ENCODE measurements at regions not wholly inside any gene's neighbourhood (a gene's known extent, or its start where the extent isn't known, plus 50 kb on each side); places are given as distances from the start of the nearest gene placed in this dataset.

GRCh38 chr2:187134306-187134705, 285.3 kb upstream of the ZSWIM2 start:
- TF ChIP-seq CTCF (IDR thresholded peaks at IDR 0.05) (no peak), POLR2AphosphoS5 (IDR thresholded peaks at IDR 0.05) (no peak)

All from gastroesophageal sphincter (tissue), 3 donors.